Neural cell (in vitro differentiated cells): ENCODE measurements at regions not wholly inside any gene's neighbourhood (a gene's known extent, or its start where the extent isn't known, plus 50 kb on each side); places are given as distances from the start of the nearest gene placed in this dataset.

Experiments used
- H2AFZ ChIP-seq: fragments of 200-600, 300-800 bp; sonication (generic), shearing (Covaris generic); 2 replicates; pipeline ENCODE4 v1.6.0; 2014; ENCODE audit warnings: low read depth, mild to moderate bottlenecking, antibody characterized with exemption, low read length, moderate library complexity
- H3F3A ChIP-seq: fragments of 200-600 bp; shearing (Covaris generic); 2 replicates; pipeline ENCODE4 v1.6.1; 2016; ENCODE audit warnings: mild to moderate bottlenecking, moderate library complexity, mixed read lengths, antibody characterized with exemption, low read length; ENCODE audit not compliant: insufficient read depth, poor library complexity, severe bottlenecking
- H3K27ac ChIP-seq: fragments of 200-600, 300-800 bp; sonication (generic), shearing (Covaris generic); 2 replicates; pipeline ENCODE4 v1.5.1; 2014; ENCODE audit warnings: mild to moderate bottlenecking, low read length, moderate library complexity
- H3K27me3 ChIP-seq: fragments of 300-800, 200-600 bp; sonication (generic), shearing (Covaris generic); 2 replicates; pipeline ENCODE4 v1.6.0; 2014; ENCODE audit warnings: mild to moderate bottlenecking, low read depth, low read length, moderate library complexity; ENCODE audit not compliant: insufficient read depth
- H3K36me3 ChIP-seq: fragments of 300-800, 200-600 bp; sonication (generic), shearing (Covaris generic); 2 replicates; pipeline ENCODE4 v1.5.1; 2014; ENCODE audit warnings: mild to moderate bottlenecking, antibody characterized with exemption, low read length, moderate library complexity; ENCODE audit not compliant: insufficient read depth
- H3K4me2 ChIP-seq: fragments of 300-800, 200-600 bp; sonication (generic), shearing (Covaris generic); 2 replicates; pipeline ENCODE4 v1.6.0; 2014; ENCODE audit warnings: mild to moderate bottlenecking, low read length
- H3K4me3 ChIP-seq: fragments of 300-800, 200-600 bp; sonication (generic), shearing (Covaris generic); 2 replicates; pipeline ENCODE4 v1.5.1; 2014; ENCODE audit warnings: mild to moderate bottlenecking, low read length, moderate library complexity
- H3K79me2 ChIP-seq: fragments of 200-600 bp; shearing (Covaris generic); replicated peaks from 2 replicates; pipeline ENCODE4 v1.6.0; 2014; ENCODE audit warnings: mild to moderate bottlenecking, low read length, moderate library complexity; ENCODE audit not compliant: insufficient read depth
- H3K9ac ChIP-seq: fragments of 300-800, 200-600 bp; sonication (generic), shearing (Covaris generic); 2 replicates; pipeline ENCODE4 v1.6.1; 2016; ENCODE audit warnings: mild to moderate bottlenecking, low read length, mixed read lengths
- H3K9me2 ChIP-seq: fragments of 200-600 bp; shearing (Covaris generic); 2 replicates; pipeline ENCODE4 v1.6.1; 2016; ENCODE audit warnings: mild to moderate bottlenecking, low read length, mixed read lengths; ENCODE audit not compliant: insufficient read depth
- H3K9me3 ChIP-seq: fragments of 200-600, 300-800 bp; sonication (generic), shearing (Covaris generic); 2 replicates; pipeline ENCODE4 v1.6.1; 2016; ENCODE audit warnings: mild to moderate bottlenecking, mixed run types, low read length, moderate library complexity, mixed read lengths
- H4K20me1 ChIP-seq: fragments of 200-600 bp; shearing (Covaris generic); 2 replicates; pipeline ENCODE4 v1.6.1; 2016; ENCODE audit warnings: mild to moderate bottlenecking, mixed run types; ENCODE audit not compliant: insufficient read depth
- CTCF ChIP-seq: fragments of 450-650 bp; IDR thresholded peaks from 2 replicates; pipeline ENCODE4 v1.5.1; 2014; ENCODE audit warnings: antibody characterized with exemption, mild to moderate bottlenecking, moderate library complexity; ENCODE audit not compliant: poor library complexity, severe bottlenecking
- EP300 ChIP-seq: fragments of 450-650 bp; conservative IDR thresholded peaks from 2 replicates; pipeline ENCODE4 v1.6.1; 2014; ENCODE audit warnings: antibody characterized with exemption, mild to moderate bottlenecking, moderate library complexity; ENCODE audit not compliant: poor library complexity, severe bottlenecking
- EZH2 ChIP-seq: fragments of 200-600, 300-800 bp; shearing (Covaris generic), sonication (generic); IDR thresholded peaks from 2 replicates; pipeline ENCODE4 v1.6.1; 2014; ENCODE audit warnings: antibody characterized with exemption, low read length, borderline replicate concordance, mild to moderate bottlenecking; ENCODE audit not compliant: insufficient read depth, poor library complexity, severe bottlenecking
- MXI1 ChIP-seq: fragments of 450-650 bp; conservative IDR thresholded peaks from 2 replicates; pipeline ENCODE4 v1.6.1; 2014; ENCODE audit warnings: antibody characterized with exemption, mild to moderate bottlenecking; ENCODE audit not compliant: poor library complexity, severe bottlenecking
- POLR2AphosphoS5 ChIP-seq: IDR thresholded peaks from 2 replicates; pipeline ENCODE4 v1.6.1; 2012
- RAD21 ChIP-seq: fragments of 450-650 bp; conservative IDR thresholded peaks from 2 replicates; pipeline ENCODE4 v1.6.1; 2014; ENCODE audit warnings: antibody characterized with exemption, mild to moderate bottlenecking, moderate library complexity
- REST ChIP-seq: IDR thresholded peaks from 2 replicates; pipeline ENCODE4 v1.6.1; 2012; ENCODE audit warnings: borderline replicate concordance
- SMC3 ChIP-seq: fragments of 450-650 bp; conservative IDR thresholded peaks from 2 replicates; pipeline ENCODE4 v1.6.1; 2014; ENCODE audit warnings: antibody characterized with exemption, mild to moderate bottlenecking, moderate library complexity; ENCODE audit not compliant: poor library complexity
- TAF1 ChIP-seq: IDR thresholded peaks from 2 replicates; pipeline ENCODE4 v1.6.1; 2012; ENCODE audit warnings: low read depth

- Histone ChIP-seq H3K9ac (no peak overlapping the region), H3K27ac (no peak overlapping the region), H3K9me3 (no peaks in the 10 kb centered on the region), H3K27me3 (no peaks in the 10 kb centered on the region), H2AFZ (no peak overlapping the region), H4K20me1 (no peaks in the 10 kb centered on the region), H3K4me2 (no peak overlapping the region), H3K9me2 (no peaks in the 10 kb centered on the region), H3K36me3 (no peaks in the 10 kb centered on the region), H3F3A (no peaks in the 10 kb centered on the region), H3K79me2 (no peaks in the 10 kb centered on the region), H3K4me3 (no peak overlapping the region)
- TF ChIP-seq POLR2AphosphoS5, result no peak
- TF ChIP-seq REST, result no peak
- no peak for TF ChIP-seq SMC3
- TF ChIP-seq TAF1, result no peak
- TF ChIP-seq CTCF, result no peak
- no peak for TF ChIP-seq RAD21
- TF ChIP-seq MXI1, result no peak
- no peak for TF ChIP-seq EZH2
- TF ChIP-seq EP300, result no peak
These were observed 740.5 kb upstream of the B3GALT2 start for GRCh38 chr1:193926956-193927355.

GRCh38 chr1:193919827-193920226 is 733.4 kb upstream of the B3GALT2 start:
- H3K9ac ChIP-seq, result no peak overlapping the region
- H3F3A ChIP-seq, result no peaks in the 10 kb centered on the region
- H3K79me2 ChIP-seq, result no peaks in the 10 kb centered on the region
- no peaks in the 10 kb centered on the region for H4K20me1 ChIP-seq
- H3K9me3 ChIP-seq, result no peaks in the 10 kb centered on the region
- no peaks in the 10 kb centered on the region for H3K9me2 ChIP-seq
- no peak overlapping the region for H3K4me3 ChIP-seq
- TF ChIP-seq TAF1, result no peak
- TF ChIP-seq POLR2AphosphoS5, result no peak
- TF ChIP-seq EZH2, result no peak
- no peak overlapping the region for H3K27ac ChIP-seq
- no peaks in the 10 kb centered on the region for H3K36me3 ChIP-seq
- H3K27me3 ChIP-seq, result no peaks in the 10 kb centered on the region
- no peak overlapping the region for H3K4me2 ChIP-seq
- no peak overlapping the region for H2AFZ ChIP-seq

- H3K9ac ChIP-seq, result no peak overlapping the region
- no peak for TF ChIP-seq EP300
- TF ChIP-seq TAF1, result no peak
- TF ChIP-seq EZH2, result no peak
- no peak for TF ChIP-seq POLR2AphosphoS5
- TF ChIP-seq REST, result no peak
- TF ChIP-seq MXI1, result no peak
- TF ChIP-seq CTCF, result no peak
- TF ChIP-seq RAD21, result no peak
- H4K20me1 ChIP-seq, result no peaks in the 10 kb centered on the region
- no peak overlapping the region for H3K27ac ChIP-seq
- no peaks in the 10 kb centered on the region for H3K79me2 ChIP-seq
- H3F3A ChIP-seq, result no peaks in the 10 kb centered on the region
- no peaks in the 10 kb centered on the region for H3K36me3 ChIP-seq
- H3K4me2 ChIP-seq, result no peak overlapping the region
- no peaks in the 10 kb centered on the region for H3K9me3 ChIP-seq
- H3K9me2 ChIP-seq, result no peaks in the 10 kb centered on the region
- H3K27me3 ChIP-seq, result no peaks in the 10 kb centered on the region
- no peak overlapping the region for H3K4me3 ChIP-seq
- H2AFZ ChIP-seq, result no peak overlapping the region
These were observed 730.0 kb upstream of the B3GALT2 start for GRCh38 chr1:193916452-193916851.
